ENCODE measurements at regions not wholly inside any gene's neighbourhood (a gene's known extent, or its start where the extent isn't known, plus 50 kb on each side); places are given as distances from the start of the nearest gene placed in this dataset.

GRCh38 chr16:7967996-7968509, 622.3 kb downstream of the TMEM114 start:
- Histone ChIP-seq H3K79me2 (replicated peaks; ENCODE audit: insufficient read depth) (no peaks in the 10 kb centered on the region), H4K20me1 (replicated peaks; ENCODE audit: insufficient read depth) (no peaks in the 10 kb centered on the region), H3K4me2 (no peak overlapping the region), H3K27me3 (ENCODE audit: insufficient read depth) (no peaks in the 10 kb centered on the region), H3K4me3 (no peak overlapping the region), H3K4me1 (ENCODE audit: insufficient read depth) (no peaks in the 10 kb centered on the region), H3F3A (replicated peaks; ENCODE audit: low read depth) (no peaks in the 10 kb centered on the region), H2AFZ (no peak overlapping the region), H3K27ac (ENCODE audit: low read depth) (no peak overlapping the region), H3K9me2 (ENCODE audit: insufficient read depth) (no peaks in the 10 kb centered on the region), H3K36me3 (ENCODE audit: insufficient read depth) (no peaks in the 10 kb centered on the region)
- no peak for DNase-seq (ENCODE audit: low spot score)
- peaks cover 6% of the 10 kb centered on the region; the same call in 2 of the 3 replicates for H3K9me3 Mint-ChIP-seq
- H3K27me3 Mint-ChIP-seq (ENCODE audit: insufficient read depth, low read depth, poor library complexity): no peaks in the 10 kb centered on the region
- no peaks in the 10 kb centered on the region for H3K4me1 Mint-ChIP-seq
- no peak overlapping the region for H3K27ac Mint-ChIP-seq
- no peak for ATAC-seq
- H3K4me3 Mint-ChIP-seq: no peak overlapping the region
- H3K36me3 Mint-ChIP-seq (ENCODE audit: low read depth): no peaks in the 10 kb centered on the region; the same call in 2 of the 3 replicates
- TF ChIP-seq, protein P1, sequence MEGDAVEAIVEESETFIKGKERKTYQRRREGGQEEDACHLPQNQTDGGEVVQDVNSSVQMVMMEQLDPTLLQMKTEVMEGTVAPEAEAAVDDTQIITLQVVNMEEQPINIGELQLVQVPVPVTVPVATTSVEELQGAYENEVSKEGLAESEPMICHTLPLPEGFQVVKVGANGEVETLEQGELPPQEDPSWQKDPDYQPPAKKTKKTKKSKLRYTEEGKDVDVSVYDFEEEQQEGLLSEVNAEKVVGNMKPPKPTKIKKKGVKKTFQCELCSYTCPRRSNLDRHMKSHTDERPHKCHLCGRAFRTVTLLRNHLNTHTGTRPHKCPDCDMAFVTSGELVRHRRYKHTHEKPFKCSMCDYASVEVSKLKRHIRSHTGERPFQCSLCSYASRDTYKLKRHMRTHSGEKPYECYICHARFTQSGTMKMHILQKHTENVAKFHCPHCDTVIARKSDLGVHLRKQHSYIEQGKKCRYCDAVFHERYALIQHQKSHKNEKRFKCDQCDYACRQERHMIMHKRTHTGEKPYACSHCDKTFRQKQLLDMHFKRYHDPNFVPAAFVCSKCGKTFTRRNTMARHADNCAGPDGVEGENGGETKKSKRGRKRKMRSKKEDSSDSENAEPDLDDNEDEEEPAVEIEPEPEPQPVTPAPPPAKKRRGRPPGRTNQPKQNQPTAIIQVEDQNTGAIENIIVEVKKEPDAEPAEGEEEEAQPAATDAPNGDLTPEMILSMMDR (conservative IDR thresholded peaks at IDR 0.05; ENCODE audit: low read depth in 2 of 2): no peak
- no peak for TF ChIP-seq CREB1 (CRISPR knock-in tag; IDR thresholded peaks at IDR 0.05; ENCODE audit: low read depth)
- no peak for TF ChIP-seq ZNF462 (CRISPR knock-in tag; IDR thresholded peaks at IDR 0.05)

GRCh38 chr16:7964744-7965143, 625.6 kb downstream of the TMEM114 start:
- Mint-ChIP-seq H3K36me3 (ENCODE audit: low read depth) (no peaks in the 10 kb centered on the region), H3K27me3 (ENCODE audit: insufficient read depth, low read depth, poor library complexity) (no peaks in the 10 kb centered on the region), H3K27ac (no peak overlapping the region), H3K4me1 (no peaks in the 10 kb centered on the region), H3K4me3 (no peak overlapping the region), H3K9me3 (no peaks in the 10 kb centered on the region; the same call in 2 of the 3 replicates)
- H4K20me1 ChIP-seq (replicated peaks; ENCODE audit: insufficient read depth): no peaks in the 10 kb centered on the region
- no peak overlapping the region for H2AFZ ChIP-seq
- H3K27me3 ChIP-seq (ENCODE audit: insufficient read depth): no peaks in the 10 kb centered on the region
- H3K27ac ChIP-seq (ENCODE audit: low read depth): no peak overlapping the region
- DNase-seq (ENCODE audit: low spot score) (no peak), ATAC-seq (no peak)
- no peak overlapping the region for H3K4me3 ChIP-seq
- no peaks in the 10 kb centered on the region for H3K36me3 ChIP-seq (ENCODE audit: insufficient read depth)
- TF ChIP-seq CREB1 (CRISPR knock-in tag; IDR thresholded peaks at IDR 0.05; ENCODE audit: low read depth) (no peak), STAT1 (IDR thresholded peaks at IDR 0.05; ENCODE audit: unreplicated experiment) (no peak), JUNB (IDR thresholded peaks at IDR 0.05; ENCODE audit: unreplicated experiment) (no peak)
- TF ChIP-seq, protein P2, sequence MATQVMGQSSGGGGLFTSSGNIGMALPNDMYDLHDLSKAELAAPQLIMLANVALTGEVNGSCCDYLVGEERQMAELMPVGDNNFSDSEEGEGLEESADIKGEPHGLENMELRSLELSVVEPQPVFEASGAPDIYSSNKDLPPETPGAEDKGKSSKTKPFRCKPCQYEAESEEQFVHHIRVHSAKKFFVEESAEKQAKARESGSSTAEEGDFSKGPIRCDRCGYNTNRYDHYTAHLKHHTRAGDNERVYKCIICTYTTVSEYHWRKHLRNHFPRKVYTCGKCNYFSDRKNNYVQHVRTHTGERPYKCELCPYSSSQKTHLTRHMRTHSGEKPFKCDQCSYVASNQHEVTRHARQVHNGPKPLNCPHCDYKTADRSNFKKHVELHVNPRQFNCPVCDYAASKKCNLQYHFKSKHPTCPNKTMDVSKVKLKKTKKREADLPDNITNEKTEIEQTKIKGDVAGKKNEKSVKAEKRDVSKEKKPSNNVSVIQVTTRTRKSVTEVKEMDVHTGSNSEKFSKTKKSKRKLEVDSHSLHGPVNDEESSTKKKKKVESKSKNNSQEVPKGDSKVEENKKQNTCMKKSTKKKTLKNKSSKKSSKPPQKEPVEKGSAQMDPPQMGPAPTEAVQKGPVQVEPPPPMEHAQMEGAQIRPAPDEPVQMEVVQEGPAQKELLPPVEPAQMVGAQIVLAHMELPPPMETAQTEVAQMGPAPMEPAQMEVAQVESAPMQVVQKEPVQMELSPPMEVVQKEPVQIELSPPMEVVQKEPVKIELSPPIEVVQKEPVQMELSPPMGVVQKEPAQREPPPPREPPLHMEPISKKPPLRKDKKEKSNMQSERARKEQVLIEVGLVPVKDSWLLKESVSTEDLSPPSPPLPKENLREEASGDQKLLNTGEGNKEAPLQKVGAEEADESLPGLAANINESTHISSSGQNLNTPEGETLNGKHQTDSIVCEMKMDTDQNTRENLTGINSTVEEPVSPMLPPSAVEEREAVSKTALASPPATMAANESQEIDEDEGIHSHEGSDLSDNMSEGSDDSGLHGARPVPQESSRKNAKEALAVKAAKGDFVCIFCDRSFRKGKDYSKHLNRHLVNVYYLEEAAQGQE (IDR thresholded peaks at IDR 0.05; ENCODE audit: unreplicated experiment): no peak
- TF ChIP-seq, protein P1 (conservative IDR thresholded peaks at IDR 0.05; ENCODE audit: low read depth in 2 of 2): no peak
- no peaks in the 10 kb centered on the region for H3K4me1 ChIP-seq (ENCODE audit: insufficient read depth)
- H3K9me2 ChIP-seq (ENCODE audit: insufficient read depth): no peaks in the 10 kb centered on the region
- no peak overlapping the region for H3K4me2 ChIP-seq
- H3K79me2 ChIP-seq (replicated peaks; ENCODE audit: insufficient read depth): no peaks in the 10 kb centered on the region
- H3F3A ChIP-seq (replicated peaks; ENCODE audit: low read depth): no peaks in the 10 kb centered on the region

Data from GM23338 (cell line).